GM12875 (cell line): ENCODE measurements at regions not wholly inside any gene's neighbourhood (a gene's known extent, or its start where the extent isn't known, plus 50 kb on each side); places are given as distances from the start of the nearest gene placed in this dataset.
"Not testable (repeated sequence)": the region's sequence is repeated elsewhere in the genome, so short reads cannot be mapped to it uniquely, and the experiment has no call there.

Source experiments
- H3K4me3 ChIP-seq: one replicate; pipeline ENCODE4 v1.5.1; 2011; ENCODE audit warnings: low read depth, low read length, control low read depth
- TF ChIP-seq, protein P1 (sequence below): IDR thresholded peaks from 2 replicates; pipeline ENCODE4 v1.5.1; 2011; ENCODE audit warnings: low read depth, mild to moderate bottlenecking, control low read depth, inconsistent platforms, low read length, moderate library complexity, borderline replicate concordance; ENCODE audit not compliant: insufficient read depth

- no peak overlapping the region for H3K4me3 ChIP-seq
- TF ChIP-seq, protein P1, sequence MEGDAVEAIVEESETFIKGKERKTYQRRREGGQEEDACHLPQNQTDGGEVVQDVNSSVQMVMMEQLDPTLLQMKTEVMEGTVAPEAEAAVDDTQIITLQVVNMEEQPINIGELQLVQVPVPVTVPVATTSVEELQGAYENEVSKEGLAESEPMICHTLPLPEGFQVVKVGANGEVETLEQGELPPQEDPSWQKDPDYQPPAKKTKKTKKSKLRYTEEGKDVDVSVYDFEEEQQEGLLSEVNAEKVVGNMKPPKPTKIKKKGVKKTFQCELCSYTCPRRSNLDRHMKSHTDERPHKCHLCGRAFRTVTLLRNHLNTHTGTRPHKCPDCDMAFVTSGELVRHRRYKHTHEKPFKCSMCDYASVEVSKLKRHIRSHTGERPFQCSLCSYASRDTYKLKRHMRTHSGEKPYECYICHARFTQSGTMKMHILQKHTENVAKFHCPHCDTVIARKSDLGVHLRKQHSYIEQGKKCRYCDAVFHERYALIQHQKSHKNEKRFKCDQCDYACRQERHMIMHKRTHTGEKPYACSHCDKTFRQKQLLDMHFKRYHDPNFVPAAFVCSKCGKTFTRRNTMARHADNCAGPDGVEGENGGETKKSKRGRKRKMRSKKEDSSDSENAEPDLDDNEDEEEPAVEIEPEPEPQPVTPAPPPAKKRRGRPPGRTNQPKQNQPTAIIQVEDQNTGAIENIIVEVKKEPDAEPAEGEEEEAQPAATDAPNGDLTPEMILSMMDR, result no peak
Measured at GRCh38 chr2:2581331-2582159, 250.5 kb upstream of the MYT1L start.

- not testable (repeated sequence) for H3K4me3 ChIP-seq
Measured at GRCh38 chr2:2580841-2581240, 249.8 kb upstream of the MYT1L start.

- no peak overlapping the region for H3K4me3 ChIP-seq
- TF ChIP-seq, protein P1, result no peak
Measured at GRCh38 chr2:2580341-2580740, 249.3 kb upstream of the MYT1L start.

GRCh38 chr2:2579814-2580213 is 248.7 kb upstream of the MYT1L start:
- TF ChIP-seq, protein P1, result no peak
- H3K4me3 ChIP-seq, result no peak overlapping the region

GRCh38 chr2:2577407-2577831 is 246.3 kb upstream of the MYT1L start:
- TF ChIP-seq, protein P1, result no peak
- H3K4me3 ChIP-seq, result no peak overlapping the region

GRCh38 chr2:2575870-2576386 is 244.9 kb upstream of the MYT1L start:
- TF ChIP-seq, protein P1, result no peak
- H3K4me3 ChIP-seq, result no peak overlapping the region

DNA sequence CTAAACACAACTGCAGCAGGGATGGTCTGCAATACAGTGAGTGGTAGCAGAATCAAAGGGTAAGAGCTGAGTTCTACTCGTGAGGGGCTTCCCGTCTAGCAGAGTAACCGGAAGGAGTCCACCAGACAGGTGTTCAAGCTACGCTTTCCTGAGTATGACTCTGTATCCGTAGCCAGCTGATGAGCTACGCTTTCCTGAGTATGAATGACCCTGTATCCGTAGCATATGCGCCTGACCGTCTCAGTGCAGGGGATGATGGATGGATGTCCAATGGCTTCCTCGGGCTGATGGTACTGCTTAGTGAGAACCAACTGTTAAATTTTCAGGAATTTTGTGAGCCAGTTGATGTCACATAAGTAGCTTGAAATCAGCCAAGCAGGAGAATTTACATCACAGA is 244.1 kb upstream of the MYT1L start:
- TF ChIP-seq, protein P1, result no peak
- no peak overlapping the region for H3K4me3 ChIP-seq
